A172 (cell line): ENCODE measurements at regions not wholly inside any gene's neighbourhood (a gene's known extent, or its start where the extent isn't known, plus 50 kb on each side); places are given as distances from the start of the nearest gene placed in this dataset.

Experiments
- DNase-seq: peaks from one replicate; pipeline ENCODE4 v3.0.0-alpha.2; 2015; ENCODE audit warnings: low spot score

DNA sequence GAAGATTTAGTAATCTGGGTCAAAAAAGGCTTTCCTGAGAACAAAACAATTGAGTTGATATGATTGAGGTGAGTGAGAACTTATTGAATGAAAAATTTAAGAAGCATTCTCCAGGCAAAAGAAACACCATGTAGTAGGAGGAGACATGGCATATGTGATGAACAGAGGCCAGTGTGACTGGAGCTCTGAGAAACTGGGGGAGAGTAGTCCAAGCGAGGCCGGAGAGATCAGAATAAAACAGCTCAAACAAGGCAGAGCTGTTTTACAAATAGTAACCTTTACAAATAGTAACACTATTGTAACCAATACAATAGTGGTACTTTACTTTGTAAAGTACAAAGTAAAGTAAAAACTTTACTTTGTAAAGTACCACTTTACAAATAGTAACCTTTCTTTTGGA lies 1159.1 kb downstream of the PCDH9 start:
- DNase-seq: no peak

- peak; percentile 7 for DNase-seq
Measured at GRCh38 chr13:66069570-66069969, 1160.6 kb downstream of the PCDH9 start.

DNA sequence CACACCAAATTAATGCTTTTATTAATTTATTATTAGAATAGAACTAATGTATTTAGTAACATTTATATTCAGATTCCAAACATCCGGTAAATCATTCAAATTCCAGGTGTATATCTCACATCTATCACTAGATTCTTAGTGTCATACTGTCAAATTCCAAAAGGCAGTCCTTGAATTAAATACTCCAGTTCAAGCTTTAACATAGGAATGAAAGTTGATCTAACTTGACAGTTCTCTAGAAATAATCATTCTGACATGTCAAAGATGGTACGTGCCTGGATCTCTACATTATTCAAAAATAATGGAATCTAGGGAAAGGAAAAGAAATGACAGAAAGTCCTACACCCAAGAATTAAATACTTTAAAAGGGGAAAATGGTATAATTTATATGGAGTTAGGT lies 1161.5 kb downstream of the PCDH9 start:
- no peak for DNase-seq

DNA sequence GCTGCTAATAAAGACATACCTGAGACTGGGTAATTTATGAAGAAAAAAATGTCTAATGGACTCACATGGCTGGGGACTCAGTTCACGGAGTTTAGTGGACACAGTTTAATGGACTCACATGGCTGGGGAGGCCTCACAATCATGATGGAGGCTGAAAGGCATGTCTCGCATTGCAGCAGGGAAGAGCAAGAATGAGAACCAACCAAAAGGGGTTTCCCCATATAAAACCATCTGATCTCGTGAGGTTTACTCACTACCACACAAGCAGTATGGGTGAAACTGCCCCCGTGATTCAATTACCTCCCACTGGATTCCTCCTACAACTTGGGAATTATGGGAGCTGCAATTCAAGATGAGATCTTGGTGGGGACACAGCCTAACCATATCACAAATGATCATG lies 1181.2 kb downstream of the PCDH9 start:
- peak; percentile 17 for DNase-seq

DNA sequence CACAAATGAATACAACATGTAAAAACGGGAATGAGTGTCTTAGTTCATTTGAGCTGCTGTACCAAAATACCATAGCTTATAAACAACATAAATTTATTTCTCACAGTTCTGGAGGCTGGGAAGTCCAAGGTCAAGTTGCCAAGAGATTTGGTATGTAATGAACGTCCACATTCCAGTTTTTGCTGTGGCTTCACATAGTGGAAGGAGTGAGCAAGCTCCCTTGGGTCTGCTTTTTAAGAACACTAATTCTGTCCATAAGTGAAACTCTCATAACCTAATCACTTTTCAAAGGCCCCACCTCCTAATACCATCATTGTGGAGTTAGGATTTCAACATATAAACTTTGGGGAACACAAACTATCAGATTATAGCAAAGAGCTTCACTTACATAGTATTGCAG lies 1189.6 kb downstream of the PCDH9 start:
- DNase-seq: no peak

DNA sequence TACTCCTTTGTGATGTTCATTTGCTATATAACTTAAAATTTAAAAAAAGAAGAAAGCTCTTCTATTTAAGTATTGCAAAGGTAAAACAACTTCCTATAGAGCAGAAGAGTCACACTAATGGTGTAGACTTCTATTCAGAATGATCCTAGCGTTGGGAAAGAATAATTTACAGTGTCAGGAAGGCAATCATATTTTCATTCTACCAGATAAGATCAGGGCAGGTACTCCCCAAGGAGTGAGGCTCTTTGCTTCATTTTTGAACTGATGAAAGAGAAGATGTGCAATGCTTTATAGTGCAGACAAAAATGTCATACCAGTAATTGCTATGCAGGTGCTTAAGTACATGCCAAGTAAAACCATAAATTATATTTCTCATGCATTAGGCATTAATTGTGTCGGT lies 1193.0 kb downstream of the PCDH9 start:
- DNase-seq: no peak

GRCh38 chr13:66036636-66037035 lies 1193.5 kb downstream of the PCDH9 start:
- DNase-seq: no peak

DNA sequence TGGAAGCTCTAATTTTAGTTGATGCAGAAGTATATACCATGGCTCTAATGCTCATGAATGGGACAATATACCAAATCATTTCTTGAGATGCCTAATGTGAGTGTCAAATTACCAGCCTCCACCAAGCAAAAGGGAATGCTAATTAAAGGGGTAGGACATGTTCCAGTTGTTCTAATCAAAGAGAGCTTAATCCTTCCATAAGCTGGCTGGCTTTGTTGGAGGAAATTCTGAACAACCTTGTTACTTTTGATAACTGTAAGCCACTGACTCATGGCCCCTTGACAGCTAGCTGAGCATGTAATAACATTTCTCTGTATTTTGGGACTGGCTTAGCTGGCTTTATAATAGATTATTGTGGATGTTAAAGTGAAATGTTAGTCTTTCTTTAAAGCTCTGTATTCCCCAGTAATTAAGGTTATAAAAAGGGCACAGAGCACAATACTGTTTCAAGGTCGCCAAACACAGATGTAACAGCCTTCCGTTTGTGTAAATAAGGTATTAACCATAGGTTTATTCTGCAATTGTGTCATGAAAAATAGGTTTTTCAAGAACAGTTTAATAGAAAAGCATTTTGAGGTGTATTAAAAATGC lies 1194.0 kb downstream of the PCDH9 start:
- no peak for DNase-seq

- no peak for DNase-seq
Measured at GRCh38 chr13:66033924-66034323, 1196.2 kb downstream of the PCDH9 start.

DNA sequence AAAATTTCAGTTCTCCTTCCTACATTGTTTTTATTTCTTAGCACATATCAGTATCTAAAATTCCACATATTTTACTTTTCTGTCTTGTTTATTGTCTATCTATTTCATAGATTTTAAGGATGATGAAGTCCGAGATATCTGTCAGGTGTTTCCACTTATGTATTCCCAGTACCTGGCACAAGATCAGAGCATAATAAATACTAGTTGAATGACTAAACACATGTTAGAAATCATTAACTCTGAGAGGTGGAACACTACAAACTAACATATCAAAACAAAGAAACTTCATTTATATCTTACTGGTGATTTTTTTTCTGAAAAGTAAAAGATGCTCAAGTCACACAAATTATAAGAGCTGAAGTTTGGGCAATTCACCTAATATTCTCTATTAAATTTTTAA lies 1208.3 kb downstream of the PCDH9 start:
- DNase-seq: no peak

- DNase-seq: peak; percentile 10
Measured at GRCh38 chr13:66014771-66015170, 1215.4 kb downstream of the PCDH9 start.

DNA sequence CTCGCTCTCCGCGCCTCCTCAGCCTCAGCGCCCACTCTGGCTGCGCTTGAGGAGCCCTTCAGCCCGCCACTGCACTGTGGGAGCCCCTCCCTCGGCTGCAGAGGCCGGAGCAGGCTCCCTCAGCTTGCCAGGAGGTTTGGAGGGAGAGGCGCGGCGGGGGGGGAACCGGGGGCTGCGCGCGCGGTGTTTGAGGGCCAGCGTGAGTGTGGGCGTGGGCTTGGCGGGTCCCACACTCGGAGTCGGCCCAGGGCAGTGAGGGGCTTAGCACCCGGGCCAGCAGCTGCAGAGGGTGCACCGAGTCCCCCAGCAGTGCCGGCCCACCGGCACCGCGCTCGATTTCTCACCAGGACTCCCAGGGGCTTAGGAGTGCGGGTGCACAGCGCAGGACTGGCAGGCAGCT lies 1220.9 kb downstream of the PCDH9 start:
- DNase-seq: no peak

- no peak for DNase-seq
Measured at GRCh38 chr13:66003558-66003957, 1226.6 kb downstream of the PCDH9 start.

GRCh38 chr13:66001140-66001539 lies 1229.0 kb downstream of the PCDH9 start:
- no peak for DNase-seq

GRCh38 chr13:65999411-65999810 lies 1230.7 kb downstream of the PCDH9 start:
- no peak for DNase-seq

- no peak for DNase-seq
Measured at GRCh38 chr13:65990684-65991083, 1239.5 kb downstream of the PCDH9 start.

DNA sequence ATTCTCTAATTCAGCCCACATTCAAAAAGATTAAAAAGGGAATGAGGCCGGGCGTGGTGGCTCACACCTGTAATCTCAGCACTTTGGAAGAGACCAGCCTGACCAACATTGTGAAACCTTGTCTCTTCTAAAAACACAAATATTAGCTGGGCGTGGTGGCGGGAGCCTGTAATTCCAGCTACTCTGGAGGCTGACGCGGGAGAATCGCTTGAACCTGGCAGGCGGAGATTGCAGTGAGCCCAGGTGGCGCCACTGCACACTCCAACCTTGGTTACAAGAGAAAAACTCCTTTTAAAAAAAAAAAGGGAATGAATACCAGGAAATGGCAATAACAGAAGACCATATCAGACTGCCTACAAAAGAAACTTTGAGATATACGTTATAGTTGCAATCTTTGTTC lies 1244.5 kb downstream of the PCDH9 start:
- no peak for DNase-seq

GRCh38 chr13:65977525-65977924 lies 1252.6 kb downstream of the PCDH9 start:
- no peak for DNase-seq

DNA sequence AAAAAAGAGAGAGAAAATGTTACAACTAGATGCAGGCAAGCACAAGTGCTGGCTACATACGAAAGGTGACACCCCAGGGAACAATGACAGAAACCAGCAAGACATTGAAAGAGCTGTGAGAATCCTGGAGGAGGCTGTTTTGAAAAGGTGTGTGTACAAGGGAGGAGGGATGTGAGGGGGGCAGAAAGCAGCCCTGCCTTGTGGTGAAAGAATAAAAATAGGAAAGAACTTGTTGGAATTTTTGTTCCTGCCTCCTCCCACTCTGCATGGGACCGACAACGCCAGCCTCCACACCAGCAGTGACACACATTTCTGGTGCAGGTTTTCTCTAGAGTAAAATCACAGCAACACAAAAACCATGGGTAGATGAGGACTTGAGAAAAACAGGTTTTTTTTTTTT lies 1258.6 kb downstream of the PCDH9 start:
- DNase-seq: no peak

GRCh38 chr13:65966991-65967451 lies 1263.1 kb downstream of the PCDH9 start:
- DNase-seq: peak; percentile 75

GRCh38 chr13:65965501-65965900 lies 1264.6 kb downstream of the PCDH9 start:
- DNase-seq: no peak

- DNase-seq: no peak
Measured at GRCh38 chr13:65964672-65965071, 1265.5 kb downstream of the PCDH9 start.

GRCh38 chr13:65959305-65959704 lies 1270.8 kb downstream of the PCDH9 start:
- DNase-seq: no peak

DNA sequence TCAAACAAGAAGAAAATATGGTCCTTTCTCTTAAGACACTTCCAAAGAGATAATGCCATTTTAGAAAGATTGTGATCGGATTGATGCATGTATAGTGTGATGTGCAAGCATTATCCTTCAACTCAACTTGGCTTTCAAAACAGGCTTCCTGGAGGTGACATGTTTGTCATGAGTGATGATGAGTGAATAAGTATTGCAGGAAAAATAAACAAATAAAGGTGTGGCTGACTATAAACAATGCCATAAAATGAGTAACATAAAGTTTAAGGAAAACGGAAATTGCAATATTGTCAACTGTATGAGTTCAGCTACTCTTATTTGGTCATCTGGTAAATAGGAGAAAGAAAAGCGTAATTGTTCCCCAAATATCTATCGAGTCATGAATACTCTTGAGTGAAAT lies 1283.7 kb downstream of the PCDH9 start:
- DNase-seq: no peak
